ENCODE measurements at regions not wholly inside any gene's neighbourhood (a gene's known extent, or its start where the extent isn't known, plus 50 kb on each side); places are given as distances from the start of the nearest gene placed in this dataset.
"Not testable (repeated sequence)": the region's sequence is repeated elsewhere in the genome, so short reads cannot be mapped to it uniquely, and the experiment has no call there.

GRCh38 chr6:48951917-48952316, 511.1 kb downstream of the MMUT start:
- no peak overlapping the region for H3K4me3 ChIP-seq (ENCODE audit: low read depth, low read length)
- no peaks in the 10 kb centered on the region for H3K27me3 ChIP-seq (ENCODE audit: control insufficient read depth, insufficient read depth, low read length)
- no peak for DNase-seq (ENCODE audit: low read depth, low spot score)
- CTCF ChIA-PET: interaction anchor here (0.8 kb wide), 1 partner anchor 52 kb away, joined by 3 read pairs; no protein-coding TSS in a partner anchor
- H3K9me3 ChIP-seq (ENCODE audit: control insufficient read depth, insufficient read depth, low read length): no peaks in the 10 kb centered on the region
- POLR2A ChIA-PET: no interaction called here
- no peak for TF ChIP-seq CTCF (IDR thresholded peaks at IDR 0.05; ENCODE audit: low read depth, low read length)
- no peak overlapping the region for H3K27ac ChIP-seq (ENCODE audit: low read depth, low read length)

DNA sequence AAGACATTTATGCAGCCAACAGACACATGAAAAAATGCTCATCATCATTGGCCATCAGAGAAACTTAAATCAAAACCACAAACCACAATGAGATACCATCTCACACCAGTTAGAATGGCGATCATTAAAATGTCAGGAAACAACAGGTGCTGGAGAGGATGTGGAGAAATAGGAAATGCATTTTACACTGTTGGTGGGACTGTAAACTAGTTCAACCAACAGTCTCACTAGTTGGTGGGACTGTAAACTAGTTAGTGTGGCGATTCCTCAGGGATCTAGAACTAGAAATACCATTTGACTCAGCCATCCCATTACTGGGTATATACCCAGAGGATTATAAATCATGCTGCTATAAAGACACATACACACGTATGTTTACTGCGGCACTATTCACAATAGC, 518.8 kb downstream of the MMUT start:
- POLR2A ChIA-PET: not testable (repeated sequence)

GRCh38 chr6:48933136-48933535, 529.9 kb downstream of the MMUT start:
- Histone ChIP-seq H3K27me3 (ENCODE audit: control insufficient read depth, insufficient read depth, low read length) (no peaks in the 10 kb centered on the region), H3K27ac (ENCODE audit: low read depth, low read length) (no peak overlapping the region), H3K9me3 (ENCODE audit: control insufficient read depth, insufficient read depth, low read length) (no peaks in the 10 kb centered on the region), H3K4me3 (ENCODE audit: low read depth, low read length) (no peak overlapping the region)
- TF ChIP-seq CTCF (IDR thresholded peaks at IDR 0.05; ENCODE audit: low read depth, low read length): no peak
- ChIA-PET CTCF (no interaction called here), POLR2A (no interaction called here)
- no peak for DNase-seq (ENCODE audit: low read depth, low spot score)

More for the DNA sequence above, 518.8 kb downstream of the MMUT start:
- H3K27ac ChIP-seq (ENCODE audit: low read depth, low read length); H3K9me3 ChIP-seq (ENCODE audit: control insufficient read depth, insufficient read depth, low read length); CTCF ChIA-PET; H3K4me3 ChIP-seq (ENCODE audit: low read depth, low read length); H3K27me3 ChIP-seq (ENCODE audit: control insufficient read depth, insufficient read depth, low read length); DNase-seq (ENCODE audit: low read depth, low spot score): not testable (repeated sequence)

GRCh38 chr6:48928937-48929336, 534.1 kb downstream of the MMUT start:
- DNase-seq (ENCODE audit: low read depth, low spot score): no peak
- Histone ChIP-seq H3K27me3 (ENCODE audit: control insufficient read depth, insufficient read depth, low read length) (no peaks in the 10 kb centered on the region), H3K4me3 (ENCODE audit: low read depth, low read length) (no peak overlapping the region), H3K9me3 (ENCODE audit: control insufficient read depth, insufficient read depth, low read length) (no peaks in the 10 kb centered on the region), H3K27ac (ENCODE audit: low read depth, low read length) (no peak overlapping the region)
- TF ChIP-seq CTCF (IDR thresholded peaks at IDR 0.05; ENCODE audit: low read depth, low read length): 0 out of 2 replicates have a peak, but pooled peaks have one; percentile 5
- ChIA-PET POLR2A (no interaction called here), CTCF (interaction anchor here (0.6 kb wide), 1 partner anchor 478 kb away, joined by 3 read pairs; no protein-coding TSS in a partner anchor)

DNA sequence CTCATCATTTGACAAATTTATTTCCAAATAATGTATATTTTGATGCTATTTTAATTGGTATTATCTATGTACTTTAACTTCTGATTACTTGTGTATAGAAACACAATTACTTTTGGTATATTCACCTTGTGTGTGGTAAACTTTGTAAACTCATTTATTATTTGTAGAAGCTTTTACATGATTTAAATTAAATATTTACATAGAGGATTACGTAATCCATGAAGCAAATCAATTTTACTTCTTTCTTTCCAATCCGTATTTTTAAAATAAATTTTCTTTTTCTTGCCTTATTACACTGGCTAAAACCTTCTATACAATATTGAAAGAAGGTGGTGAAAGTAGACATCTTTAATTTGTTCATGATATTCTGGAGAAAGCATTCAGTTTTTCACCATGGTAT, 540.2 kb downstream of the MMUT start:
- no peak overlapping the region for H3K27ac ChIP-seq (ENCODE audit: low read depth, low read length)
- no peak overlapping the region for H3K4me3 ChIP-seq (ENCODE audit: low read depth, low read length)
- no peak for DNase-seq (ENCODE audit: low read depth, low spot score)
- H3K9me3 ChIP-seq (ENCODE audit: control insufficient read depth, insufficient read depth, low read length): no peaks in the 10 kb centered on the region
- POLR2A ChIA-PET: no interaction called here
- TF ChIP-seq CTCF (IDR thresholded peaks at IDR 0.05; ENCODE audit: low read depth, low read length): no peak
- CTCF ChIA-PET: no interaction called here
- H3K27me3 ChIP-seq (ENCODE audit: control insufficient read depth, insufficient read depth, low read length): no peaks in the 10 kb centered on the region

DNA sequence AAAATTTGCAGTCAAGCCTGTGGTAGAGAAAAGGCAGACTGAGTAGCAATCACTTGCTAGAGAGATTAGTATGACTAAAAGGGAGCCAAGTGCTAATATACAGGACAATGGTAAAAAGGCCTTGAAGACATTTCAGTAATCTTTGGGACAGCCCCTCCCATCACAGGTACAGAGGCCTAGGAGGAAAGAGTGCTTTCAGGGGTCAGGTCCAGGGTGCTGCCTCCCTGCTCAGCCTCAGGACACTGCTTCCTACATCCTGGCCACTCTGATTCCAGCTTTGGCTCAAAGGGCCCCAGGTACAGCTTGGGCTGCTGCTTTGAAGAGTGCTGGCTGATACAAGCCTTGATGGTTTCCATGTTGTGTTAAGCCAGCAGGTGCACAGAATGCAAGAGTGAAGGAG, 543.5 kb downstream of the MMUT start:
- TF ChIP-seq CTCF (IDR thresholded peaks at IDR 0.05; ENCODE audit: low read depth, low read length): no peak
- CTCF ChIA-PET: interaction anchor here (0.9 kb wide), 1 partner anchor 12 kb away, joined by 3 read pairs; no protein-coding TSS in a partner anchor
- DNase-seq (ENCODE audit: low read depth, low spot score): no peak
- no peak overlapping the region for H3K27ac ChIP-seq (ENCODE audit: low read depth, low read length)
- POLR2A ChIA-PET: no interaction called here
- H3K27me3 ChIP-seq (ENCODE audit: control insufficient read depth, insufficient read depth, low read length): no peaks in the 10 kb centered on the region
- H3K4me3 ChIP-seq (ENCODE audit: low read depth, low read length): no peak overlapping the region
- no peaks in the 10 kb centered on the region for H3K9me3 ChIP-seq (ENCODE audit: control insufficient read depth, insufficient read depth, low read length)
